A204.1 (cell line): ENCODE measurements at regions not wholly inside any gene's neighbourhood (a gene's known extent, or its start where the extent isn't known, plus 50 kb on each side); places are given as distances from the start of the nearest gene placed in this dataset.

Experiments used
- FAIRE-seq: peaks from 2 replicates; lab custom pipeline; 2012; peaks lifted over from hg19 to GRCh38; lab: Jason Lieb, UNC

- FAIRE-seq: no peak
Measured at GRCh38 chr3:81045976-81046375, 715.5 kb downstream of the GBE1 start.

DNA sequence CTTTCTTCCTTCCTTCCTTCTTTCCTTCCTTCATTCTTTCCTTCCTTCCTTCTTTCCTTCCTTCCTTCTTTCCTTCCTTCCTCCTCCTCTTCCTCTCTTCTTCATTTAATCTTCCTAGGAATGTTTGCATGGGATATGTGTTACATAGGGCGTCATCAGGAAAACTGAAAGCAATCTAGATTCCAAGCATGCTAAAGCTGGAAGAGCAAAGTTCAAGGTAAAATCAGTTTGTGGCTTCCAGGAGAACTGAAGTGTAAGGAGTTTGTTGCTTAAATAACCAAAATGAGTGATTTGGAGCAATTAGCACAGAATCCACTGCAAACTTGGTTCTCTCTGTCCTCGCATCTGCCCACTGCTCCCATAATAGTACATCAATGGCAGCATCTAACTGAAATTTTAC, 716.2 kb downstream of the GBE1 start:
- FAIRE-seq: no peak

- FAIRE-seq: no peak
Measured at GRCh38 chr3:81043660-81044199, 717.7 kb downstream of the GBE1 start.

- no peak for FAIRE-seq
Measured at GRCh38 chr3:81043009-81043408, 718.4 kb downstream of the GBE1 start.

DNA sequence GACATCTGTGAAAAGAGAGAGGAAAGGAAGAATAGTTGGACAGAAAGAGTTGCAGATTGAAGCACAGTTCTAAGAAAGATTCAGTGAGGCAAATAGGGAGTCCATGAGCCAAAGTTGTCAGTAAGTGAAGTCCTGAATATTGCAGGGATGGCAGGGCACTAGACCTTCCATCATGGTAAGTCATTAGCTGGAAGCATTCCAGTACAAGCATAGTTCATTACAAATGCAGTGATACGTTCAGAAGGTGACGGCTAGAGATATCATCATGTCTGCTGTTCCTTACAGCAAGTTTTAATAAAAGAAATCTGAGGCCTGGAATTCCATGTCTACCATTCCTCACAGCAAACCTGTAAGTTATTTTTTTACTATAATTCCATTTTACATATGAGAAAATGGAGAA, 720.1 kb downstream of the GBE1 start:
- no peak for FAIRE-seq

DNA sequence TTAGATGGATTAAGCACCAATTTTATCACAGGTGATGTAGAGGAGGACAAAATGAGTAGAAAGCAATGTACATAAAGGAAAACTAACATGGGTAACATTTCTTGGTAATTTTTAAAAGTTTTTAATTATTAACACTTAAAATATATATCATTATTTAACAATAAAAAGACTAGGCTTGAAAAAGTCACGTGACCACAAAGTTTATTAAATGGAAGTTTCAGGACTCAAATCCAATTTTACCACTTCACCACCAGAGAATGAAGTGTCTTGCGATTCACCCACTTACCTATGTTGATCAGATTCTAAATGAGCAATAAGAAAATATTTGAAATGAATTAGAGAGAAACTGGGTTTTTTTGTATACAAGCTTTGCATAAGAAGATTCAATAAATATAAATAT, 721.3 kb downstream of the GBE1 start:
- FAIRE-seq: no peak

DNA sequence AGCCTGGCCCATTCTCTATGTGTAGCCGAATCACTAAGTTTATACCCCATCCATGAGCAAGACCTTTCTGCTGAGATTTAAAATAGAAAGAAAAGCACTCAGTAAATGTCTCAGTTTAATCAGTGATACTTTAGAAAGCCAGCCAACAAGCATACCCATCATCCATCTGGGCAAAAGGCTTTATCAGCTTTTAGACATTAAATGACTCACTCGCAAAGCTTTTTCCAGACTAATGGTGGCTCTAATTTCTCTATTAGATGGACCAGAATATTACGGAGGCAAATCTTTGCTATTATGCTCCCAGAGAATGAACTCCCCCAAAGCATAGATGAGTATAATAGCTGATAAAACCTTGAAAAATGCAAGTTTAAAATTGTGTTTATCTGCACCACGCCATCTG, 727.8 kb downstream of the GBE1 start:
- no peak for FAIRE-seq

GRCh38 chr3:81033185-81033584, 728.3 kb downstream of the GBE1 start:
- FAIRE-seq: no peak

GRCh38 chr3:81029861-81030260, 731.6 kb downstream of the GBE1 start:
- FAIRE-seq: no peak

DNA sequence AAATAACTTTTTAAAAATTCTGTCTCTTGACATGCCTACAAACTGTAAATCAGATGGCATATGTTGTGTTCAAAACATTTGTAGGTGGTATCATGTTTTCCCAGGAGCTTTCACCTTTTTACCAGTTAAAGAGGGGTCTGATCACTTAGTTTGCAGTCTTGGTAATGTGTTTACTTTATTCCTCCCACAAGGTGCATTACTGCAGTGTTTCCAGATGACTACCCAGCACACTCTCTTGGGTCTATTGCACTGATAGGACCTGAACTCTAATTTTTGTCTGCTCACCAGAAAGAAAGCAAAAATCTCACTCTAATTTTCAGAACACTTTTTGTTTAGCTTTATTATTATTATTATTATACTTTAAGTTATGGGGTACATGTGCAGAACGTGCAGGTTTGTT, 734.1 kb downstream of the GBE1 start:
- no peak for FAIRE-seq

DNA sequence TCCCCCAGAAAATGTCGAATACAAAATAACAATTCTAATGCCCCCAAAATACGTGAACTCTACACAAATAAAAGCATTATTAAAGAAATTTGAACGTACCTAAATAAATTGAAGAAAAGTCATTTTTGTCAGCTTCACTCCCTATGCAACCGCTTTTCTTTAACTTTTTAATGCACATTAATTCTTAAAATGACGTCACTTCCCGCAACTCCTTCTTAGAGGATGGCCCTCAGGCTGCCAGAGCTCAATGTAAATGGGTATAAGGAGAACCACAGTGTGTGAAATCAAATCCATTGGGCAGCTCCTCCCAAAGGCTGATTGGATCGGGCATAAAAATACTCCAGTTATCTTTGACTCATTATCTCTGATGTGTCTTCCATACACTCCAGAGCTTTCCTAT, 736.9 kb downstream of the GBE1 start:
- FAIRE-seq: no peak

DNA sequence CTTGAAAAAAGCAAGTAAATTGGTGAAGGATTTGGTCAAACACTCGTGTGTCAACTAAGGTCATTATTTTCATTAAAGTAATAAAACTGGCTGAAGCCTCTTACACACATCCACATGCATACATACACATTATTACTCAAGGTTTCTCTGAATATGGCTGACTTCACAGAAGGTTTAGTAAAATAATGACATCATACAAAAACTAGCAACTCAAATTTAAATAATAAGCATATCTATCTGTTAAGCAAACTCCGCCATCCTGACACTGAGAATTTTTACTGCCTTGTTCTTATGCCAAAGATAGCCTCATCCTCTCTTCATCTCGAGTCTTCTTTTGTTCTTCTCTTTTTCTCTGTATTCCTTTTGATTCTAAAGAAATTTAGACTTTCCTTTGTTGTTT, 739.1 kb downstream of the GBE1 start:
- FAIRE-seq: no peak

GRCh38 chr3:81013360-81013759, 748.1 kb downstream of the GBE1 start:
- FAIRE-seq: no peak

DNA sequence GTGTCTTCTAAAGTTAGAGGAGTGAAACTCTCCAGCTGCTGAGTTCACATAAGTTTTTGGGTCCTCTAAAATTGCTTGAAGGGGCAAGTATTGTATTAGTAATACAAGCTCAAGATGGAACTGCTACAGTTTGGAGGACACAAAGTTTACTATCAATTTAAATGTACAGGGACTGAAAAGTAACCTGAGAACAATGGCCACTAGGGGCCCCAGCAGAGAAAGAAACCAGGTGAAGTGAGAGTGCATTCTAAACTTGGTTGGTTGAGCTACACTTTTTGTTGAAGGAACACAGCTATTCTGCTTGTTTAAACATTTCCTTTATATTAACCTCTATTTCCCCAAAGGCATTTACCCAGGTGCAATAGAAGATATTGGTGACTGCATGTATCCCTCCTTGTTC, 755.5 kb downstream of the GBE1 start:
- FAIRE-seq: no peak

GRCh38 chr3:81003817-81004216, 757.6 kb downstream of the GBE1 start:
- no peak for FAIRE-seq

DNA sequence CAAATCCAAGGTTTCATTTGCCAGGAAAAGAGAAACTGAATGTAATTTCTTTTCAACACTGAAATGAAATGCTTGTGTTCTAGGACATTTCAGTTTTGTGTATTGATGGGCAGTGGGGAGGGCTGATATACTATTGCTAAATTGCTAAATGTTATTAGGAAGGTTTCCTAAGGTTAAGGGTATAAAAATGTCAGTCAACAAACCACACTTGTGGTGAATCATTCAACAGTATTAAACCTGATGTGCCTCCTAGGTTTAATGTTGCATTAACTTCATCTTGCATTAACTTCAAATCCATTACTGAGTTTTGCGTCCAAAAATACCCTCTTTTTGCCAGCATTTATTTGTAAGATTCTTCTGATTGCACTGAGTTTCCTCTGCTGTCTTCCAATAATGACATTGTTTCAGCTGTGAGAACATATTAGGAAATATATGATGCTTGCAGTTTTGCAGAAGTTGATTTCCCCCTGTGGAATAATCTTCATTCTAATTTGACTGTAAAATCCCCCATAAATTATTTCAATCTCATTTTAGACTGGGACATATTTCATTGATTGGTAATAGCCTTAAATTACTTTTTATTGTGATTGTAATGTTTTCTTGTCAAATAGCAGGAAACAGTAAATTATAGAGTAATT, 758.3 kb downstream of the GBE1 start:
- no peak for FAIRE-seq

GRCh38 chr3:80999481-80999880, 762.0 kb downstream of the GBE1 start:
- FAIRE-seq: no peak

GRCh38 chr3:80998022-80998421, 763.4 kb downstream of the GBE1 start:
- no peak for FAIRE-seq

DNA sequence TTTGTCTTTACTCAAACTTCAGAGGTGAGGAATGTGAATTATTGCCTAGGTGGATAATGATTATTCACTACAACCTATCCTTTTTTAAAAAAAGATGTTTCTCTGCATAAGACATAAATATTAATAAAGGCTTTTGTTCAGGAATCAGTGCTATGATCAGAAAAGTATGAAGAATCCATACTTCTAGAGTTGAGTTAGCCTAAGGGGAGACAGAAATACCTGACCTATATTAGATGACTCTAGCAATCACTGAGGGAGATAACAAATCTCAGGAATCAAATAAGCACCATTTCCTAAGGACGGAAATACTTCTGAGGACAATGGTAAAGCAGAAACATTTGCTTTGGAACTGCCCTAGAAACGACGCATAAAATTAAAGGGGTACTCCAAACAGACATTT, 763.8 kb downstream of the GBE1 start:
- no peak for FAIRE-seq

- no peak for FAIRE-seq
Measured at GRCh38 chr3:80994767-80995166, 766.7 kb downstream of the GBE1 start.

DNA sequence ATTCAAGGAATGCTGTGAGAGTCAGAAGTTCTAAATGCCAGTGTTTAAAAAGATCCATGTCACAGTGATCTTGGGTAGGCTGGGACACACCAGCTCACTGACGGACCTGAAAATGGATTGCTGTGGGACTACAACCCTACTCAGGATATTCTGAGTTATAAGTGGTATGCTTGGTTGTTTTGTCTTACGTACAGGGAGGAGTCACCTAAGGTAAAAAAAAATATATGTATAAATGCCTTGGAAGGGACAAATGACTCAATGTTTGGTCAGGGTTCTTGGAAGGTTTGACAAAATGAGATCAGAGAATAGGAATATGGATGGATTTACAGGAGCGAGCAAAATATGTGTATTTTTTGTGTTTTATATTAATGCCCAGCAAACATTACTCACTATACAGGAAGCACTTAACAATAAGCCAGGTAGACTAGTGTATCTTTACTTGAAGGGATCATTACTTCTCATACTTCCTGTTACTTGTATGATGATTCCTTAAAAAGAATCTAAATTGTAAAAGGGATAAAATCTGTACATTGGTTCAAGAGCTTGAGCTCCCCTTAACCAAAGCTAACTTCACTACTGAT, 767.3 kb downstream of the GBE1 start:
- FAIRE-seq: no peak

DNA sequence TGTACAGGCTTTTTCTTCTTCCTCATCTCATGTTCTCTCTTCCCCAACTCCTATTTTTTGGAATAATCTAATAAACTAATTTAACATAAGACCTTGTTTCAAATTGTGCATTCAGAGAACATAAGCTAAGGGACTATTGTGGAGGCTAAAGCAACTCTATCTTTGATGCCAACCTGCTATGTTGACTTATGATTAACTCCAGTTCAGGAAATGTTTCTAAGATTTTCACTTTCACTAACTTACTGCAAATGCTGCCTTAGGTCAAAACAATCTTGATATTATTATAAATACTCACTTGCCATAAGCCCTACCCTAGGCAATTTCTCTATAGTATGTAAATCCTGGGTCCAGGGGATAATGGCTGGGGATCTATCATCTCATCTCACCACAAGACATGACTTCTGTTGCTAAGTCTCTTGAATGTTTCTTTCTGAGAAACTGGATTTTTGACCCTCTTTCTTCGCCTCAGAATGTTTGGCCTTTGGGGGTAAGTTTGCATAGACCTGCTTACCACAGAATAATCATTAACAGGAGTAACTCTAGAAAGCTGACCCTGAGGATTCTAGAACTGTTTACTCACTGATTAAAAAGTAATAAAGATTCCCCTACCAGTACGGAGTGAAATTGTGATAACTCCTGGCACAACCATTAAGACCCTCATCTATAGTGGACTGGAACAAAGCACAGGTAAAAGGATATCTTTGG, 768.1 kb downstream of the GBE1 start:
- no peak for FAIRE-seq

DNA sequence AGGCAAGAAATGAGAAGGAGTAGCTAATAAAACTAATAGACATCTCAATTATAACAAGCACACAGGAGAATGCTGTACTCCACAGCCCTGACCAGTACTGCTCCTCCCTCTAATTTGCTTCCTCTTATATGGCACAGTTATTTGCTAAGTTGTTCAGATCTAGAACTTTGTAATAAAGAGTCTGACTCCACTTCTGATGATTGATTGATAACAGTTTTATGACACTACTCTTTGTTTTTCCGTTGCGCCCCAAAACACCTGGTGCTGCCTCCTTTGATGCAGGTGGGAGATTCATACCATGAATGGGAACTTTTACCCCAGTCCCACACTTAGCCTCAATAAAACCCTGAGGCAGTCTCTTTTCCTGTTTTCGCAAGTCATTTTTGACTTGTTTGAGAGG, 777.7 kb downstream of the GBE1 start:
- FAIRE-seq: no peak
